Small intestine (tissue), 7 donors: ENCODE measurements at regions not wholly inside any gene's neighbourhood (a gene's known extent, or its start where the extent isn't known, plus 50 kb on each side); places are given as distances from the start of the nearest gene placed in this dataset.
"Not testable (repeated sequence)": the region's sequence is repeated elsewhere in the genome, so short reads cannot be mapped to it uniquely, and the experiment has no call there.

Source experiments
- DNase-seq, 2 donors: peaks; one replicate each; pipeline versions ENCODE4 v3.0.0 to v3.0.0-alpha.2; 2013
- FAIRE-seq: peaks from 2 replicates; lab custom pipeline; 2012; peaks lifted over from hg19 to GRCh38; lab: Jason Lieb, UNC
- H3K27ac ChIP-seq, 3 donors: one replicate each; pipeline ENCODE4 v1.5.1; 2013; ENCODE audit warnings: low read length in 2 of 3, mild to moderate bottlenecking in 2 of 3, control low read depth in 1 of 3, inconsistent platforms in 1 of 3, low read depth in 1 of 3, moderate library complexity in 1 of 3
- H3K27me3 ChIP-seq, 3 donors: one replicate each; pipeline ENCODE4 v1.6.1; 2013; ENCODE audit warnings: low read length in 3 of 3, inconsistent platforms in 1 of 3; ENCODE audit not compliant: control insufficient read depth in 3 of 3, insufficient read depth in 3 of 3
- H3K36me3 ChIP-seq, 3 donors: one replicate each; pipeline ENCODE4 v1.6.1; 2013; ENCODE audit warnings: low read length in 3 of 3, inconsistent platforms in 1 of 3, low read depth in 1 of 3, mild to moderate bottlenecking in 1 of 3, moderate library complexity in 1 of 3; ENCODE audit not compliant: control insufficient read depth in 3 of 3, insufficient read depth in 2 of 3
- H3K4me1 ChIP-seq, 3 donors: one replicate each; pipeline ENCODE4 v1.6.1; 2013; ENCODE audit warnings: low read length in 2 of 3, inconsistent platforms in 1 of 3, low read depth in 1 of 3, mild to moderate bottlenecking in 1 of 3, moderate library complexity in 1 of 3; ENCODE audit not compliant: control insufficient read depth in 3 of 3, insufficient read depth in 2 of 3
- H3K4me3 ChIP-seq, 3 donors: one replicate each; pipeline ENCODE4 v1.5.1; 2013; ENCODE audit warnings: low read length in 3 of 3, control low read depth in 1 of 3, inconsistent platforms in 1 of 3, low read depth in 1 of 3, mild to moderate bottlenecking in 1 of 3, moderate library complexity in 1 of 3
- H3K9me3 ChIP-seq, 2 donors: one replicate each; pipeline ENCODE4 v1.6.1; 2013; ENCODE audit warnings: low read depth in 1 of 2, low read length in 1 of 2; ENCODE audit not compliant: control insufficient read depth in 2 of 2, insufficient read depth in 1 of 2
- WGBS, 3 donors: extraction: QIAGEN DNeasy Blood & Tissue Kit; methylation state at CpG; one replicate each; pipeline ENCODE4 v1.1.7; 2013; 5-methylcytosine and 5-hydroxymethylcytosine counted together
- donor health status: healthy with polysubstance abuse.
- donor health status: control.
- donor health status: control.
- donor health status: Bipolar disorder and iron deficiency.
- donor health status: healthy.

DNA sequence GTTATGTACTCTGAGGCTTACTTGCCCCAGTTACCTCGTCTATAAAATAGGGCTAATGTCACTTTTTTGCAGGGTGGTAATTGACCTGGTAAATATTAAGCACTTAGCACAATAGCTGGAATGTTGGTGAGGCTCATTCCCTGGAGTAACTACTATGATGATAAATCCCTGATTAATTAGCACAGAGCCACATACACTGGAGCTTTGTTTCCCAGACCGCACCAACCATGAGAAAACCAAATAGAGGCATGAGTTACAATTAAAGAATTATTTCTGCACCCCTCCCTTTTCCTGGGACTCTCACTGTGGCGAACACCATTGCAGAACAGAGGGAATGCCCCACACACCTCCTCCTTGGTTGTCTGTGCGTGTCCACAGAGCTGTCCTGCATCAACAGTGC is 76.6 kb upstream of the CPOX start:
- Histone ChIP-seq H3K9me3 (no peaks in the 10 kb centered on the region), H3K27ac (no peak overlapping the region), H3K27me3 (no peaks in the 10 kb centered on the region), H3K4me3 (no peak overlapping the region), H3K4me1 (no peaks in the 10 kb centered on the region), H3K36me3 (no peaks in the 10 kb centered on the region)
- DNase-seq (no peak), FAIRE-seq (no peak)
- WGBS, 3 donors: 60 to 70% (median 60%) methylated on average over 4 of the region's 4 CpGs

DNA sequence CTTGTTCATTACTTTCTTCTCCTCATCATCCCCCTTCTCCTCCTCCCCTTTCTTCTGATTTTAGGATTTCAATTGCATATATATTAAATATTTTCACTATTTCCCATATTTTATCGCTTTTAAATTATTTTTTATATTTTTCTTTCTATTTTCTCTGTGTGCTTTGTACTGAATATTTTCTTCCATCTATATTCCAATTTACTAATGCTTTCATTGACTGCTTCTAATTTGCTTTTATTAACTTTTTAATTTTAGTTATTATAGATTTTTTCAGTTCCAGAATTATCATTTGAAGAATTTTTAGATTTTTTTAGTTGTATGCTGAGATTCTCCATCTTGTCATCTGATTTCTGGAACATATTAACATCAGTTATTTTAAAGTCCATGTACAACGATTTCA is 83.2 kb upstream of the ST3GAL6 start:
- Histone ChIP-seq H3K27ac (no peak overlapping the region), H3K4me1 (no peaks in the 10 kb centered on the region), H3K27me3 (no peaks in the 10 kb centered on the region), H3K36me3 (no peaks in the 10 kb centered on the region), H3K4me3 (no peak overlapping the region), H3K9me3 (no peaks in the 10 kb centered on the region)
- 76 to 84% (median 80%) methylated on average over 2 of the region's 2 CpGs for WGBS, 3 donors
- DNase-seq: no peak
- FAIRE-seq: no peak

DNA sequence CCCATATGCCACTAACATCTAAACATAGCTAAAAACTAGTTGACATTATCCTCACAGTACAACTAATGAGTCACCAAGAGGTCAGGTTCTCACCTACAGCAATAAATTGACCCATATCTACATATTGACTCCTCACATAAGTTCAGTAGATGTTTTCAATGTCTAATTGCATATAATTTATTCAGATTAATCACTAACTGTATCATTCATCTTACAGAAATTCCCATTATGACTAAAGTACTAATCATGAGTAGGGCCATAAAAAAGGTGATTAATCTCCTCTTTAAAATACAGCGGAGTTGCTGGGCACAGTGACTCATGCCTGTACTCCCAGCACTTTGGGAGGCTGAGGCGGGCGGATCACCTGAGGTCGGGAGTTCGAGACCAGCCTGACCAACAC is 82.4 kb upstream of the ST3GAL6 start:
- H3K27me3 ChIP-seq: no peaks in the 10 kb centered on the region
- peak in 1 of 2 donors; percentile 85 for DNase-seq
- no peak overlapping the region for H3K27ac ChIP-seq
- H3K36me3 ChIP-seq: no peaks in the 10 kb centered on the region
- H3K9me3 ChIP-seq: no peaks in the 10 kb centered on the region
- peak; percentile 33 for FAIRE-seq
- WGBS, 3 donors: 13 to 62% (median 30%) methylated on average over 5 of the region's 5 CpGs
- no peaks in the 10 kb centered on the region for H3K4me1 ChIP-seq
- no peak overlapping the region for H3K4me3 ChIP-seq

DNA sequence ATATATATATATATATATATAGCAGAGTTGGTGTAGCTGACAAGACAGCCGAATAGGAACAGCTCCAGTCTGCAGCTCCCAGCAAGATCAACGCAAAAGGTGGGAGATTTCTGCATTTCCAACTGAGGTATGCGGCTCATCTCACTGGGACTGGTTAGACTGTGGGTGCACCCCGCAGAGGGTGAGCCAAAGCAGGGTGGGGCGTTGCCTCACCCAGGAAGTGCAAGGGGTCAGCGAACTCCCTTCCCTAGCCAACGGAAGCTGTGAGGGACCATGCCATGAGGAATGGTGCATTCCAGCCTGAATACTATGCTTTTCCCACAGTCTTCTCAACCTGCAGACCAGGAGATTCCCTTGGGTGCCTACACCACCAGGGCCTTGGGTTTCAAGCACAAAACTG is 81.7 kb upstream of the ST3GAL6 start:
- Histone ChIP-seq H3K36me3 (no peaks in the 10 kb centered on the region), H3K4me1 (no peaks in the 10 kb centered on the region), H3K9me3 (no peaks in the 10 kb centered on the region), H3K4me3 (no peak overlapping the region), H3K27ac (no peak overlapping the region), H3K27me3 (no peaks in the 10 kb centered on the region)
- DNase-seq: no peak
- 83 to 97% (median 84%) methylated on average over 7 of the region's 7 CpGs for WGBS, 3 donors
- FAIRE-seq: no peak

DNA sequence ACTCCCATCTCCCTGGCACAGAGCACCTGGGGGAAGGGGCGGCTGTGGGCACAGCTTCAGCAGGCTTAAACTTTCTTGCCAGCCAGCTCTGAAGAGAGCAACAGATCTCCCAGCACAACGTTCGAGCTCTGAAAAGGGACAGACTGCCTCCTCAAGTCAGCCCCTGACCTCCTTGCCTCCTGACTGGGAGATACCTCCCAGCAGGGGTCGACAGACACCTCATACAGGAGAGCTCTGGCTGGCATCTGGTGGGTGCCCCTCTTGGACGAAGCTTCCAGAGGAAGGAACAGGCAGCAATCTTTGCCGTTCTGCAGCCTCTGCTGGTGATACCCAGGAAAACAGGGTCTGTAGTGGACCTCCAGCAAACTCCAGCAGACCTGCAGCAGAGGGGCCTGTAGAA is 80.7 kb upstream of the ST3GAL6 start:
- not testable (repeated sequence) for H3K4me3 ChIP-seq, H3K4me1 ChIP-seq, FAIRE-seq, DNase-seq, H3K27me3 ChIP-seq, H3K9me3 ChIP-seq, H3K36me3 ChIP-seq, H3K27ac ChIP-seq
- 75 to 86% (median 85%) methylated on average over 5 to 6 of the region's 6 CpGs for WGBS, 3 donors

DNA sequence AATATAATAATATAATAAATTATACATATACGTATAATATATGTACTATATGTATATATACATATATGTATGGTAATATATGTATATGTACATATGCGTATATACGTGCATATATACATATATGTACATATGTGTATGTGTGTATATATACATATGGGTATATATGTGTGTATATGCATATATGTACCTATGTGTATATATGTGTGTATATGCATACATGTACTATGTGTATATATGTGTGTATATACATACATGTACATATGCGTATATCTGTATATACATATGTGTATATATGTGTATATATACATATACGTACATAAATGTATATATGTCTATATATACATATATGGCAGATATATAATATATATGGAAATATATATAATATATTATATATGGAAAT is 74.8 kb upstream of the ST3GAL6 start:
- Histone ChIP-seq H3K27me3 (no peaks in the 10 kb centered on the region), H3K9me3 (no peaks in the 10 kb centered on the region), H3K4me3 (no peak overlapping the region), H3K36me3 (no peaks in the 10 kb centered on the region), H3K27ac (no peak overlapping the region), H3K4me1 (no peaks in the 10 kb centered on the region)
- 85 to 96% (median 90%) methylated on average over 5 of the region's 5 CpGs for WGBS, 3 donors
- DNase-seq (no peak), FAIRE-seq (no peak)

DNA sequence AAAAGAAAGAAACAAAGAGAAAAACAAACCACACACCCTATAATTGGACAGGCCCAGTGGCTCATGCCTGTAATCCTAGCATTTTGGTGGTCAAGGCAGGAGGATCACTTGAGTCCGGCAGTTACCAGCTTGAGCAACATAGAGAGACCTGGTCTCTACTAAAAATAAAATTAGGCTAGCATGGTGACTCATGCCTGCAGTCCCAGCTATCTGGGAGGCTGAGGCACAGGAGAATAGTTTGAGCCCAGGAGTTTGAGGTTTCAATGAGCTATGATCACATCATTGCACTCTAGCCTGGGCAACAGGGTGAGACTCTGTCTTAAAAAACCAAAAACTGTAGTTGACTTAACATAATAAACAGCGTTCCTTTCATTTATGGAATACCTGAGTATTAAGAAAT is 72.3 kb upstream of the ST3GAL6 start:
- no peak for FAIRE-seq
- 91 to 98% (median 93%) methylated on average over 2 of the region's 2 CpGs for WGBS, 3 donors

DNA sequence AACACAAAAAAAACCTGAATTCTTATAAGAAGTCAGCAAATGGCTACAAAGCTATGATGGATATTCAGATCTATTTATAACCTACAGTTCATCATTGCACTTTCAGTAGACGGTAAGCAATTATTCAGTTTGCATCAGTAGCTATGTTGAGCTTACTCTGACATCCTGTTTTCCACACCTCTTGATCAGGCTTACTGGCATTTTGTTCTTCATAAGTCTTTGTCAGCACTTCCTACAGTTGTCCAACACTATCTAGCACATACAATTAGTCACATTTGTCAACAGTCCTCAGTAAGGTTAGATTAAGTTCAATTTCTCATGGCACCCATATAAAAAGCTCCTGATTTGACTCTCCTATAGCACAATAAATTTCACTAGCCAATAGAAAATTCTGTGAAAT is 71.2 kb upstream of the ST3GAL6 start:
- WGBS, 3 donors: 71 to 84% (median 82%) methylated on average over 1 of the region's 1 CpG
- FAIRE-seq: no peak
- no peak overlapping the region for H3K27ac ChIP-seq
- H3K4me3 ChIP-seq: no peak overlapping the region
- H3K27me3 ChIP-seq: no peaks in the 10 kb centered on the region
- no peak for DNase-seq
- no peaks in the 10 kb centered on the region for H3K9me3 ChIP-seq
- no peaks in the 10 kb centered on the region for H3K4me1 ChIP-seq
- H3K36me3 ChIP-seq: no peaks in the 10 kb centered on the region

More for the DNA sequence above, 72.3 kb upstream of the ST3GAL6 start:
- H3K27me3 ChIP-seq: no peaks in the 10 kb centered on the region
- no peak for DNase-seq
- H3K4me1 ChIP-seq: no peaks in the 10 kb centered on the region
- H3K27ac ChIP-seq: no peak overlapping the region
- H3K9me3 ChIP-seq: no peaks in the 10 kb centered on the region
- H3K4me3 ChIP-seq: no peak overlapping the region
- no peaks in the 10 kb centered on the region for H3K36me3 ChIP-seq

DNA sequence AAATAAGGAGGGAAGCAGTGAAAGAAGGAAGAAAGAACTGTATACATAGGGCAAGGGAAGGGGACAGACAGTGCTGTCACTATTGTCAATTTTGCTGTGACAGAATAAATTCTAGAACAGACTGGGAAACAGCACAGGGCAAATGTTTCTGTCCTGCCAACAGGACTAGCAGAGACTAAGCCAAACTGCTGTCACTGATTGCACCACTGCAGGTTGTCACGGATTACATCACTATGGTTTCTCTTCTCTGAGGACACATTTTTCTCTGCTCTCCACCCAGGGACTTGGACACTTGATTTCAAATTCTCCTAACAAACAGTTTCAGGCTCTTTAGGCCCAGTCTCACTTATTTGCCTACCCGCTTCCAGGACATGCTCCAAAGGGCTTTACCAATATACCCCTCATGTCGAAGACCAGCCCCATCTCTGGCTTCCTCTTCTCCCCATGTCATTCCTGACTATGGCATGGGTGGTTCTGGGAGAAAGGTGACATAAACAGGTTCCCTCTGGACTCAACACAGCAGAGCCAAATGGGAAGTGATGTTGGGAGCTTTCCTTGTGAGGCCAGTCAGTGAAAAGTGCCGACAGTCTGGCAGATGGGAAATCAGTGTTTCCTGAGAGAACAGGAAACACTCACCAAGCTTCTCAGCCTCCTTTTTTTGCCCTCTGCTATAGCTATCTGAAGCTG is 70.2 kb upstream of the ST3GAL6 start:
- WGBS, 3 donors: 66 to 77% (median 75%) methylated on average over 4 of the region's 4 CpGs
- Histone ChIP-seq H3K27ac (no peak overlapping the region), H3K9me3 (no peaks in the 10 kb centered on the region), H3K36me3 (no peaks in the 10 kb centered on the region), H3K27me3 (no peaks in the 10 kb centered on the region), H3K4me1 (no peaks in the 10 kb centered on the region), H3K4me3 (no peak overlapping the region)
- DNase-seq (no peak), FAIRE-seq (no peak)
